Hepatocyte (in vitro differentiated cells): ENCODE measurements at regions not wholly inside any gene's neighbourhood (a gene's known extent, or its start where the extent isn't known, plus 50 kb on each side); places are given as distances from the start of the nearest gene placed in this dataset.
"Not testable (repeated sequence)": the region's sequence is repeated elsewhere in the genome, so short reads cannot be mapped to it uniquely, and the experiment has no call there.

Experiments
- CTCF ChIP-seq: fragments of 200-600 bp; sonication (generic); IDR thresholded peaks from 2 replicates; pipeline ENCODE4 v1.5.1; 2016; ENCODE audit warnings: antibody characterized with exemption, mild to moderate bottlenecking; ENCODE audit not compliant: poor library complexity
- EZH2 ChIP-seq: fragments of 200-600 bp; sonication (generic); IDR thresholded peaks from 2 replicates; pipeline ENCODE4 v1.6.1; 2016; ENCODE audit warnings: antibody characterized with exemption, mild to moderate bottlenecking, borderline replicate concordance
- EZH2phosphoT487 ChIP-seq: fragments of 200-600 bp; sonication (generic); IDR thresholded peaks from one replicate; pipeline ENCODE4 v1.6.1; 2018; ENCODE audit warnings: antibody characterized with exemption, mild to moderate bottlenecking, low read depth, moderate library complexity; ENCODE audit not compliant: unreplicated experiment, severe bottlenecking

- not testable (repeated sequence) for TF ChIP-seq CTCF, EZH2phosphoT487, EZH2
Observed at GRCh38 chr4:162817374-162817773, 349.3 kb downstream of the NAF1 start.
